Upper lobe of right lung (tissue), 1 donor: ENCODE measurements at regions not wholly inside any gene's neighbourhood (a gene's known extent, or its start where the extent isn't known, plus 50 kb on each side); places are given as distances from the start of the nearest gene placed in this dataset.
A peak's percentile ranks its signal among the peaks of the same experiment; 100 is the strongest.
"Not testable (repeated sequence)": the region's sequence is repeated elsewhere in the genome, so short reads cannot be mapped to it uniquely, and the experiment has no call there.

ENCODE experiments used
- ATAC-seq: fragments of 200-7000 bp; cut with Tn5 transposase; one replicate; pipeline ENCODE4 v1.9.1; 2020; ENCODE audit warnings: mild to moderate bottlenecking, moderate library complexity
- DNase-seq: peaks from one replicate; pipeline ENCODE4 v3.0.0-alpha.2; 2020
- H3K27ac ChIP-seq: fragments of 200-600 bp; one replicate; pipeline ENCODE4 v1.8.0; 2022
- H3K27me3 ChIP-seq: fragments of 200-600 bp; one replicate; pipeline ENCODE4 v1.8.0; 2022; ENCODE audit warnings: mild to moderate bottlenecking
- H3K36me3 ChIP-seq: fragments of 200-600 bp; one replicate; pipeline ENCODE4 v1.8.0; 2022
- H3K4me1 ChIP-seq: fragments of 200-600 bp; one replicate; pipeline ENCODE4 v1.8.0; 2022
- H3K4me3 ChIP-seq: fragments of 200-600 bp; one replicate; pipeline ENCODE4 v1.8.0; 2022; ENCODE audit warnings: mild to moderate bottlenecking
- H3K9me3 ChIP-seq: fragments of 200-600 bp; one replicate; pipeline ENCODE4 v1.8.0; 2022
- CTCF ChIP-seq: fragments of 200-600 bp; IDR thresholded peaks from one replicate; pipeline ENCODE4 v1.8.0; 2022; ENCODE audit warnings: antibody characterized with exemption
- intact Hi-C: fragments of 100-400 bp; cut with DNase I; formaldehyde crosslinking; loops from one replicate; pipeline ENCODE4 v1.11.0; 2022
- donor health status: DM: no; HTN: yes; CAD: no; lungs with severe emphysema.

DNA sequence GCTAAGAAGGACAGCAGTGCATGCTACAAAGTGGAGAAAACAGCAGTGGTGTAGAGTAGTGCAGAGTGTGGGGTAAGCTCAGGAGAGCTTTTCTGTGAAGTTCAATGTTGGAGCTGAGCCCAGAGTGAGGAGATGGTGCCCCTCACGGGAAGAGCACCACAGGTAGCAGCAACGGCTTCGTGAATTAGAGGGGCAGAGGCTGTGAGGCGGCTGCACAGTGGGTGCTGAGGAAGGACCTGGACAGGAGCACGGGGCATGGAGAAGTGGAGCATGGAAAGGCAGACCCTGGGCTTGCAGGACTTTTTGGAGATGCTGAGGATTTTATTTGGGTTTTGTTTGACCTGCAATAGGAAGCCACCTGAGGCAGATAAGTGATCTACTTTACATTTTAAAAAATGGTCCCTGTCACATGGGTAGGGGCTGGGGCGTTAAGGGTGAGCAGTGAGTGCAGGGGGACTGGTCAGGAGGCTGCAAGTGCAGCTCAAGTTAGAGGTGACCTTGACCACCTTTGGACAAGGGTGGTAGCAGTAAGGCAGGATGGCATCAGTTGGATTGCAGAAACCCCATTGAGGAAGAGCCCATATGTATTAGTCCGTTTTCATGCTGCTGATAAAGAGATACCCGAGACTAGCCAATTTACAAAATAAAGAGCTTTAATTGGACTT is 85.0 kb downstream of the MYCN start:
- TF ChIP-seq CTCF: no peak
- no peaks in the 10 kb centered on the region for H3K36me3 ChIP-seq
- no peaks in the 10 kb centered on the region for H3K9me3 ChIP-seq
- no peak overlapping the region for H3K27ac ChIP-seq
- no peaks in the 10 kb centered on the region for H3K4me1 ChIP-seq
- no peak overlapping the region for H3K4me3 ChIP-seq
- intact Hi-C loops: no loop called here
- DNase-seq (no peak), ATAC-seq (no peak)
- no peaks in the 10 kb centered on the region for H3K27me3 ChIP-seq

DNA sequence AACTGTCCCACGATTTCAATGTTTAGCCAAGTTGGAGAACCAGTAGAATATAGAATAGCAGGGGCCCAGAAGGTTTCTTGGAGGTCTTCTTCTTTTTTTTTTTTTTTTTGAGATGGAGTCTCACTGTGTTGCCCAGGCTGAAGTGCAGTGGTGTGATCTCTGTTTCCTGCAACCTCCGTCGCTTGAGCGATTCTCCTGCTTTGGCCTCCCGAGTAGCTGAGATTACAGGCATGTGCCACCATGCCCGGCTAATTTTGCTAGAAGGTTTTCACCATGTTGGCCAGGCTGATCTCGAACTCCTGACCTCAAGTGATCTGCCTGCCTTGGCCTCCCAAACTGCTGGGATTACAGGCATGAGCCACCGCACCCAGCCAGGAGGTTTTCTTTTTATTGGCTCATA is 84.3 kb downstream of the MYCN start:
- H3K36me3 ChIP-seq, ATAC-seq, H3K4me1 ChIP-seq, H3K27me3 ChIP-seq, intact Hi-C loops, H3K27ac ChIP-seq, H3K9me3 ChIP-seq, DNase-seq, H3K4me3 ChIP-seq: not testable (repeated sequence)

- intact Hi-C loops: no loop called here
- Histone ChIP-seq H3K27me3 (no peaks in the 10 kb centered on the region), H3K4me1 (no peaks in the 10 kb centered on the region), H3K27ac (no peak overlapping the region), H3K4me3 (no peak overlapping the region), H3K9me3 (no peaks in the 10 kb centered on the region), H3K36me3 (no peaks in the 10 kb centered on the region)
- no peak for TF ChIP-seq CTCF
- DNase-seq: no peak
- ATAC-seq: no peak
Observed at GRCh38 chr2:16023506-16024360, 83.4 kb downstream of the MYCN start.

DNA sequence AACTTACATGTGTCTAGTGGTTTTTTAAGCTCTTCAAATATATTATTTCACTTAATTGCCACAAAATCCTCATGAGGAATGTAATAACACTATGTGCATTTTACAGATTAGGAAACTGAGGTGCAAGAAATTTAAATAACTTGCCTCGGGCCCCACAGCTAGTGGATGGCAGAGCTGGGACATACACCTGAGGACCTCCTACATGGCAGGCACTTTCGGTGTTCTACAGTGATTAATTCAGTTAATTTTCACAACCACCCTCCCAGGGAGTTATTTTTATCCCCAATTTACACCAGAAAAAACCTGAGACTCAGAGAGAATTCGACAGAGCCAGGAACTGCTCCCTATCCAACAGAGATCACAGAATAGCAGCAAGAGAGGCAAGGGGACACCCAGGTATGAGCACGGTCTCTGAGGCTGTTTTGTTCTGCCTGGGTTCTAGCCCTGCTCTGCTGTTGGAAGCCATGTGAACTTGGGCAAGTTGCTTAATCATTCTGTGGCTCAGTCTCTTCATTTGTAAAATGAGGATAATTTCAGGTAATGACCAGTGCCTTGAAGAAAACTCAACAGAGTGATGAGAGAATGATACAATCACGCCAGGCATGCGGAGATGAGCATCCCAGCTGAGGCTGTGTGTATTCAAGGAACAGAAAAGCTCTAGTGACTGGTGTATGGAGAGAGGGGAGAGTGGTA is 82.3 kb downstream of the MYCN start:
- H3K4me3 ChIP-seq: no peak overlapping the region
- no peak for TF ChIP-seq CTCF
- H3K9me3 ChIP-seq: no peaks in the 10 kb centered on the region
- DNase-seq (no peak), ATAC-seq (no peak)
- H3K27ac ChIP-seq: no peak overlapping the region
- H3K4me1 ChIP-seq: no peaks in the 10 kb centered on the region
- no peaks in the 10 kb centered on the region for H3K27me3 ChIP-seq
- no peaks in the 10 kb centered on the region for H3K36me3 ChIP-seq
- intact Hi-C loops: no loop called here

- no peaks in the 10 kb centered on the region for H3K36me3 ChIP-seq
- no peak overlapping the region for H3K4me3 ChIP-seq
- no peaks in the 10 kb centered on the region for H3K27me3 ChIP-seq
- no peaks in the 10 kb centered on the region for H3K4me1 ChIP-seq
- ATAC-seq: peak; percentile 83
- no peak for TF ChIP-seq CTCF
- H3K9me3 ChIP-seq: no peaks in the 10 kb centered on the region
- no peak for DNase-seq
- no peak overlapping the region for H3K27ac ChIP-seq
- intact Hi-C loops: no loop called here
Observed at GRCh38 chr2:16021611-16022363, 81.4 kb downstream of the MYCN start.
